Gastroesophageal sphincter (tissue), 4 donors: ENCODE measurements at regions not wholly inside any gene's neighbourhood (a gene's known extent, or its start where the extent isn't known, plus 50 kb on each side); places are given as distances from the start of the nearest gene placed in this dataset.
"Not testable (repeated sequence)": the region's sequence is repeated elsewhere in the genome, so short reads cannot be mapped to it uniquely, and the experiment has no call there.

Source experiments
- ATAC-seq: fragments of 150-250 bp; one replicate; pipeline ENCODE4 v1.9.1; 2016; ENCODE audit warnings: mild to moderate bottlenecking, moderate library complexity
- H3K27ac ChIP-seq, 4 donors: fragments of 200-600 bp; sonication (generic) in 3 of 4; 1 replicate in 3 of 4; 2 replicates in 1 of 4; pipeline ENCODE4 v1.5.1; 2016 to 2019
- H3K27me3 ChIP-seq: fragments of 200-600 bp; sonication (generic); one replicate; pipeline ENCODE4 v1.5.1; 2019
- H3K36me3 ChIP-seq, 2 donors: fragments of 200-600 bp; sonication (generic); one replicate each; pipeline ENCODE4 v1.5.1; 2019; ENCODE audit warnings: control low read depth in 1 of 2
- H3K4me1 ChIP-seq, 3 donors: fragments of 200-600 bp; sonication (generic); 1 replicate in 2 of 3; 2 replicates in 1 of 3; pipeline ENCODE4 v1.5.1; 2016 to 2019; ENCODE audit warnings: control low read depth in 2 of 3
- H3K4me3 ChIP-seq, 2 donors: fragments of 200-600 bp; sonication (generic); one replicate each; pipeline ENCODE4 v1.5.1; 2019; ENCODE audit warnings: mild to moderate bottlenecking in 1 of 2, moderate library complexity in 1 of 2
- H3K9me3 ChIP-seq, 3 donors: fragments of 200-600 bp; sonication (generic); one replicate each; pipeline ENCODE4 v1.5.1; 2017 to 2019; ENCODE audit warnings: control low read depth in 2 of 3
- CTCF ChIP-seq, 4 experiments: fragments of 200-600 bp in 2 of 4; fragments of 450-650 bp in 2 of 4; sonication (generic) in 1 of 4; IDR thresholded peaks; one replicate each; pipeline ENCODE4 v1.5.1; 2017 to 2019; ENCODE audit warnings: antibody characterized with exemption in 4 of 4, mild to moderate bottlenecking in 2 of 4, moderate library complexity in 2 of 4
- EP300 ChIP-seq: sonication (generic); formaldehyde crosslinking; IDR thresholded peaks from one replicate; pipeline ENCODE4 v1.6.1; 2017; ENCODE audit warnings: antibody characterized with exemption, mild to moderate bottlenecking
- POLR2A ChIP-seq, 2 donors: fragments of 450-650 bp; IDR thresholded peaks; one replicate each; pipeline ENCODE4 v1.6.1; 2017; ENCODE audit warnings: antibody characterized with exemption in 2 of 2, mild to moderate bottlenecking in 2 of 2, moderate library complexity in 1 of 2
- POLR2AphosphoS5 ChIP-seq: sonication (generic); formaldehyde crosslinking; IDR thresholded peaks from one replicate; pipeline ENCODE4 v1.6.1; 2017; ENCODE audit warnings: antibody characterized with exemption
- WGBS, 2 donors: methylation state at CpG; one replicate each; pipeline ENCODE4 v1.1.5; 2018; ENCODE audit warnings: low coverage in 1 of 2; 5-methylcytosine and 5-hydroxymethylcytosine counted together

- peak overlapping the region; percentile 82 to 98 (median 84) for H3K27ac ChIP-seq
- TF ChIP-seq POLR2AphosphoS5 (peak; percentile 89), POLR2A (IDR thresholded peaks at IDR 0.05) (no peak), EP300 (peak; percentile 56)
- H3K27me3 ChIP-seq = no peaks in the 10 kb centered on the region
- 8 to 13% methylated on average over 7 of the region's 7 CpGs for WGBS, 2 donors
- no peaks in the 10 kb centered on the region for H3K36me3 ChIP-seq
- peaks cover 10 to 61% (median 19%) of the 10 kb centered on the region in 3 donors for H3K4me1 ChIP-seq
- peak; percentile 90 for ATAC-seq
- no peaks in the 10 kb centered on the region for H3K9me3 ChIP-seq
- peak overlapping the region; percentile 21 to 35 for H3K4me3 ChIP-seq
Measured at GRCh38 chr1:192904438-192904895, 95.6 kb downstream of the RGS2 start.

- Histone ChIP-seq H3K27ac (peak overlapping the region; percentile 82 to 98 (median 84)), H3K27me3 (no peaks in the 10 kb centered on the region), H3K4me1 (peaks cover 10 to 61% (median 19%) of the 10 kb centered on the region in 3 donors), H3K4me3 (peak overlapping the region; percentile 21 to 35), H3K36me3 (no peaks in the 10 kb centered on the region), H3K9me3 (no peaks in the 10 kb centered on the region)
- TF ChIP-seq EP300 (no peak), POLR2A (IDR thresholded peaks at IDR 0.05) (no peak), POLR2AphosphoS5 (peak; percentile 47), CTCF (IDR thresholded peaks at IDR 0.05) (no peak)
- peak; percentile 42 for ATAC-seq
Measured at GRCh38 chr1:192905049-192905448, 96.2 kb downstream of the RGS2 start.

- 78 to 97% methylated on average over 3 of the region's 3 CpGs for WGBS, 2 donors
- no peaks in the 10 kb centered on the region for H3K27me3 ChIP-seq
- no peaks in the 10 kb centered on the region for H3K9me3 ChIP-seq
- no peak for ATAC-seq
- H3K27ac ChIP-seq = peak overlapping the region; percentile 82 to 98 (median 84)
- no peaks in the 10 kb centered on the region for H3K36me3 ChIP-seq
- TF ChIP-seq EP300 (no peak), POLR2A (IDR thresholded peaks at IDR 0.05) (no peak), POLR2AphosphoS5 (no peak), CTCF (IDR thresholded peaks at IDR 0.05) (no peak)
- H3K4me3 ChIP-seq = no peak overlapping the region
- peaks cover 10 to 61% (median 19%) of the 10 kb centered on the region in 3 donors for H3K4me1 ChIP-seq
Measured at GRCh38 chr1:192906334-192906733, 97.5 kb downstream of the RGS2 start.

- TF ChIP-seq CTCF (IDR thresholded peaks at IDR 0.05) = no peak
- peak; percentile 85 for TF ChIP-seq EP300
- peak; percentile 99 for TF ChIP-seq POLR2AphosphoS5
- TF ChIP-seq POLR2A (IDR thresholded peaks at IDR 0.05) = no peak
- 47 to 60% methylated on average over 2 of the region's 2 CpGs for WGBS, 2 donors
- peaks cover 10 to 62% (median 19%) of the 10 kb centered on the region in 3 donors for H3K4me1 ChIP-seq
- no peak overlapping the region for H3K4me3 ChIP-seq
- H3K36me3 ChIP-seq = no peaks in the 10 kb centered on the region
- H3K27ac ChIP-seq = peak overlapping the region; percentile 82 to 98 (median 84)
- no peaks in the 10 kb centered on the region for H3K9me3 ChIP-seq
- H3K27me3 ChIP-seq = no peaks in the 10 kb centered on the region
- ATAC-seq = peak; percentile 70
Measured at GRCh38 chr1:192907545-192908243, 98.9 kb downstream of the RGS2 start.

- 94 to 95% methylated on average over 9 to 15 of the region's 18 CpGs for WGBS, 2 donors
- H3K27me3 ChIP-seq, H3K4me3 ChIP-seq, H3K27ac ChIP-seq, H3K36me3 ChIP-seq, ATAC-seq, H3K9me3 ChIP-seq: not testable (repeated sequence)
- H3K4me1 ChIP-seq = peaks cover 0 to 55% (median 12%) of the 10 kb centered on the region in 3 donors
Measured at GRCh38 chr1:192911896-192912656, 103.2 kb downstream of the RGS2 start.
